Activated CD8-positive, alpha-beta memory T cell treated with anti-CD3 and anti-CD28 coated beads for 36 hours (primary cell): ENCODE measurements at regions not wholly inside any gene's neighbourhood (a gene's known extent, or its start where the extent isn't known, plus 50 kb on each side); places are given as distances from the start of the nearest gene placed in this dataset.

Source experiments
- CTCF ChIA-PET: fragments of 350-600 bp; sonication (Branson Sonifier 250); formaldehyde crosslinking; loops from one replicate; lab custom pipeline; 2021; ENCODE audit warnings: antibody characterized with exemption; lab: Charles Lee
- POLR2A ChIA-PET: fragments of 350-600 bp; sonication (Branson Sonifier 250); formaldehyde crosslinking; loops from one replicate; lab custom pipeline; 2021; ENCODE audit warnings: antibody characterized with exemption; lab: Charles Lee

DNA sequence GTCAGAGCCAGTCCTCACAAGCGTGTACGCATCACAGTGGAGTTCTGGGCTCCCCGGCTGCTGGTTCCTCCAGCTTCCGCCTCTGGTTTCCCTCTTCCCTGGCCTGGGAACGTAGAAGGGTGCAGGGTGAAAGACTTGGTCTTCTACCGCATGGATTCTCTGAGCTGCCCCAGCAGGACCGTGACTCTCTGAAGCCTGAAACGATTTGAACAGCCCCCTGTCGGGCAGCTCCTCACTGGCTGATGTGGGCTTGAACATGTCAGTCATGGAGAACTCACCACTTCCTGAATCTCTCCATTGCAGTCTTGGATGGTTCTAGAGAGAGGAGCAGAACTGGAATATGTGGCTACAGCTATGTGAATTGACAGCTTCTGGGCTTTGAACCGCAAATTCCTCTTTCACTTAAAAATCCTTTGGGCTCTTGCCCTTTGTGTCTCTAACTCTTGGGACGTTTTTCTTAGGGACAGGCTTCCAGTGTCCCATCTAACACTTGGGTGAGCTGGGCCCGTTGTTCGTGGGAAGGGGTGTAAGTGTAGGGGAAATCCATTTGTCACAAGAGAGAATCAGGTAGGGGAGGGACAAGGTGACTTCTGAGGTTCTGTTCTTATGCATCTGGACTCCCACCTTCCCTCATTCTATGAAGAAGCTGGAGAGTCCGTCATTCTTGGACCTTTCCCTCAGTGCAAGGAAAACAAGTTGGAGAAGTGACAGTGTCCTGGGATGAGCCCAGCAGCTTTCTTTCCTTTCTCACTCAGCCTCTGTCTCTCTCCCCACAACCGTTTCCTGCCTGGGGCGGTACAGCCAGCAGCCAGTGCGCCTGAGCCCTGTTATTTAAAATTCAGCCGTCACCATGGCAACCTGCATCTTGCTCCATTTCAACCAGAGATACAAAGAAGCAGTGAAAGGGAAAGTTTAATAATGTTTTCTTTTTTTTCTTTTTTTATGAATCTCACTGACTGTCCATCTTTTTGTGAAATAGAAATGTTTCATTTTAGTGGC lies 84.7 kb downstream of the PTTG1 start:
- CTCF ChIA-PET: interaction anchor here (1.1 to 3.3 kb wide), 6 partner anchors 19 to 281 kb away, joined by 3 to 33 read pairs (median 4); no protein-coding TSS in a partner anchor
- POLR2A ChIA-PET: interaction anchor here (0.8 to 1.7 kb wide), 2 partner anchors 33 to 67 kb away, joined by 4 to 6 read pairs; no protein-coding TSS in a partner anchor

DNA sequence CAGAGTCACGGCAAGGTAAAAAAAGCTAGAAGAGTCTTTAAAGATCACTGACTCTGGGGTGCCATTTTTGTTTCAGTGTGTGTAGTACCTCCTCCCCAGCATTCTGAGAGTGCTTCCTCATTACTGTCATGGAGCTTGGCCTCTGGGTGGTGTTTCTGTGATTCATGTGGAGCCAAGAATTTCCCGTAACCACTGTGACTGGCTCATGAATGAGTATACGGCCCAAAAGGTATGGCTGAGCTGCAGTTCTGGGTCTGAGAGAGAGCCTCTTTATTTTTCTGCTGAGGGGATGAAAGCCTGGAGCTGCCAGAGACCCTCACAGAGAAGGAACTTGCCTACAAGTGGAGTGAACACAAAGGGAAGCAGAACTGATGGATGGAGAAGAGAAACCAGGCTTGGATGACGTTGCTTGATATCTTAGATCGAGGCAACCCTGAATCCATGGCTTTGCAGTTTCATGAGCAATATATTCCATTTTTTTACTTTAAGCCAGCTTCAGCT lies 85.6 kb downstream of the PTTG1 start:
- POLR2A ChIA-PET: interaction anchor here (0.6 to 1.7 kb wide), 3 partner anchors 39 to 68 kb away, joined by 3 to 6 read pairs (median 5); no protein-coding TSS in a partner anchor
- CTCF ChIA-PET: interaction anchor here (0.8 to 3.3 kb wide), 7 partner anchors 20 to 280 kb away, joined by 3 to 33 read pairs (median 4); no protein-coding TSS in a partner anchor

- CTCF ChIA-PET: interaction anchor here (0.9 to 3.3 kb wide), 3 partner anchors 28 to 70 kb away, joined by 4 to 33 read pairs (median 5); no protein-coding TSS in a partner anchor
- POLR2A ChIA-PET: no interaction called here
Observed at GRCh38 chr5:160508780-160509361, 87.2 kb downstream of the PTTG1 start.

DNA sequence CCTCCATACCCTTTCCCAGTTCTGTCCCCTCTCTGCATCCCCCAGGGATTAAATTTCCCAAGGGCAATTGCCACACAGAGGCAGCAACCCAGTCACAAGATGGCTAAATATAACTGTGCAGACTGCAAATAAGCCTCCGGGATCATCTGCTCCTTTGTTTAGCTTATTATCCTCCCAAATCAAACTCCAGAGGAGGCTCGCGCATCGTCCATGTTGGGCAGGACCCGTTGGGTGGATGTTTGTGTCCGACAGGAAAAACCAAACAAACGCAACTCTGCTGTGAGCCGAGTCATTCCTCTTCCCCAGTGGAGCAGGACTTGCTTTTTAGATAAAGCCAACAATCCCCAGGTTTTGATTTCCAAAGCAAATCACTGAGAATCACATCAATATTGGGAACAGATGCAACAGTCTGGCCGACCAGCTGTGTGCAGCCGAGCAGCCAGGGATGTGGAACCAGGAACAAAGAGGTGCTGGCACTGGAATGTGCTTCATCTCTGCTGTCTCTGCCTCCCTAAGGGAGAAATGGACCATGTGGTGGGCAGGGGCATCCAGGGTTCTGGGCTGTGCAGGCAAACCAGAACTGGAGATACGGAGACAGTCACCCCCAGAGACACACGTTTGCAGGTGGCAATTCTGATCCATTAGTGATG lies 89.8 kb downstream of the PTTG1 start:
- POLR2A ChIA-PET: no interaction called here
- CTCF ChIA-PET: interaction anchor here (1.4 kb wide), 1 partner anchor 73 kb away, joined by 4 read pairs; no protein-coding TSS in a partner anchor
